ENCODE measurements at regions not wholly inside any gene's neighbourhood (a gene's known extent, or its start where the extent isn't known, plus 50 kb on each side); places are given as distances from the start of the nearest gene placed in this dataset.

- no peak overlapping the region for H3K27ac ChIP-seq
- intact Hi-C loops (cut with DNase I): no loop called here
Measured at GRCh38 chr12:127239781-127240180, 1027.2 kb upstream of the TMEM132C start.

GRCh38 chr12:127240249-127240929, 1026.6 kb upstream of the TMEM132C start:
- 71 to 81% (median 73%) methylated on average over 6 of the region's 6 CpGs for WGBS, 4 donors
- intact Hi-C loops (cut with DNase I): no loop called here
- no peak for DNase-seq

More at GRCh38 chr12:127239781-127240180, 1027.2 kb upstream of the TMEM132C start:
- Histone ChIP-seq H3K27me3 (peaks cover 8% of the 10 kb centered on the region), H3K9me3 (replicated peaks in 1 of 3) (no peaks in the 10 kb centered on the region), H3K4me1 (replicated peaks in 1 of 2) (no peaks in the 10 kb centered on the region), H3K4me3 (no peak overlapping the region), H3K36me3 (replicated peaks in 1 of 2) (no peaks in the 10 kb centered on the region)
- TF ChIP-seq POLR2A (IDR thresholded peaks at IDR 0.05): no peak
- no peak for TF ChIP-seq CTCF (IDR thresholded peaks at IDR 0.05)
- 67 to 92% (median 86%) methylated on average over 6 of the region's 6 CpGs for WGBS, 4 donors
- no peak for DNase-seq

GRCh38 chr12:127241072-127241817, 1025.7 kb upstream of the TMEM132C start:
- TF ChIP-seq CTCF (IDR thresholded peaks at IDR 0.05): no peak
- no peak for TF ChIP-seq POLR2A (IDR thresholded peaks at IDR 0.05)
- intact Hi-C loops (cut with DNase I): no loop called here
- Histone ChIP-seq H3K36me3 (replicated peaks in 1 of 2) (no peaks in the 10 kb centered on the region), H3K9me3 (replicated peaks in 1 of 3) (no peaks in the 10 kb centered on the region), H3K27me3 (peaks cover 8% of the 10 kb centered on the region), H3K4me3 (no peak overlapping the region), H3K27ac (no peak overlapping the region), H3K4me1 (replicated peaks in 1 of 2) (no peaks in the 10 kb centered on the region)
- WGBS, 4 donors: 60 to 70% (median 65%) methylated on average over 8 of the region's 8 CpGs
- no peak for DNase-seq

More at GRCh38 chr12:127240249-127240929, 1026.6 kb upstream of the TMEM132C start:
- H3K4me1 ChIP-seq (replicated peaks in 1 of 2): no peaks in the 10 kb centered on the region
- H3K9me3 ChIP-seq (replicated peaks in 1 of 3): no peaks in the 10 kb centered on the region
- TF ChIP-seq POLR2A (IDR thresholded peaks at IDR 0.05): no peak
- TF ChIP-seq CTCF (IDR thresholded peaks at IDR 0.05): no peak
- no peak overlapping the region for H3K4me3 ChIP-seq
- H3K36me3 ChIP-seq (replicated peaks in 1 of 2): no peaks in the 10 kb centered on the region
- H3K27me3 ChIP-seq: peaks cover 8% of the 10 kb centered on the region
- H3K27ac ChIP-seq: no peak overlapping the region

- intact Hi-C loops (cut with DNase I): no loop called here
- Histone ChIP-seq H3K27ac (no peak overlapping the region), H3K9me3 (replicated peaks in 1 of 3) (no peaks in the 10 kb centered on the region), H3K27me3 (peaks cover 5% of the 10 kb centered on the region), H3K4me3 (no peak overlapping the region), H3K36me3 (replicated peaks in 1 of 2) (no peaks in the 10 kb centered on the region), H3K4me1 (replicated peaks in 1 of 2) (no peaks in the 10 kb centered on the region)
- TF ChIP-seq CTCF (IDR thresholded peaks at IDR 0.05) (no peak), POLR2A (IDR thresholded peaks at IDR 0.05) (no peak)
- WGBS, 4 donors: 81 to 93% (median 89%) methylated on average over 1 of the region's 1 CpG
- DNase-seq: no peak
Measured at GRCh38 chr12:127245009-127245408, 1022.0 kb upstream of the TMEM132C start.

Measured in adrenal gland (tissue), 9 donors.